HepG2 (cell line): ENCODE measurements at regions not wholly inside any gene's neighbourhood (a gene's known extent, or its start where the extent isn't known, plus 50 kb on each side); places are given as distances from the start of the nearest gene placed in this dataset.

Experiments
- ATAC-seq: fragments of 200-7000 bp; cut with Tn5 transposase; 3 replicates; pipeline ENCODE4 v1.9.1; 2020; ENCODE audit warnings: mild to moderate bottlenecking, moderate library complexity
- BruUV-seq: library from RNA; stranded (reverse); fragments of 400-500 nt; replicated peaks from 2 replicates; lab custom pipeline; 2021; lab: Mats Ljungman, UMichigan
- CTCF ChIA-PET: fragments of 300-600 bp; formaldehyde crosslinking; extraction: SDS; loops from one replicate; lab custom pipeline; 2021; ENCODE audit warnings: low total read pairs, inconsistent platforms, low intra/inter-chr PET ratio; lab: Yijun Ruan, JAX
- POLR2A ChIA-PET: fragments of 350-600 bp; sonication (Branson Sonifier 250); formaldehyde crosslinking; loops from one replicate; lab custom pipeline; 2020; ENCODE audit warnings: antibody characterized with exemption, inconsistent platforms; lab: Yijun Ruan, JAX
- DNase-seq: peaks from one replicate; pipeline ENCODE4 v3.0.0-alpha.2; 2015; ENCODE audit warnings: low spot score
- FAIRE-seq: peaks from 3 replicates; lab custom pipeline; 2011; peaks lifted over from hg19 to GRCh38; lab: Jason Lieb, UNC
- H2AFZ ChIP-seq: one replicate; pipeline ENCODE4 v1.6.1; 2011; ENCODE audit warnings: low read length, inconsistent platforms
- H3K27ac ChIP-seq: fragments of 300-600 bp; 3 replicates; pipeline ENCODE4 v1.8.0; 2011; ENCODE audit warnings: mixed run types, mild to moderate bottlenecking, mixed read lengths, low read length, inconsistent platforms; ENCODE audit not compliant: insufficient read depth; ENCODE audit errors: extremely low read length
- H3K27me3 ChIP-seq, 2 experiments: fragments of 200-600 bp in 1 of 2; 2 replicates in 1 of 2; 3 replicates in 1 of 2; pipeline versions ENCODE4 v1.6.0 to v1.8.0; 2011; ENCODE audit warnings: low read length in 2 of 2, mild to moderate bottlenecking in 2 of 2, moderate library complexity in 2 of 2, inconsistent platforms in 1 of 2; ENCODE audit not compliant: insufficient read depth in 2 of 2, control insufficient read depth in 1 of 2
- H3K36me3 ChIP-seq, 2 experiments: fragments of 200-600 bp in 1 of 2; replicated peaks in 1 of 2; 2 replicates in 1 of 2; 3 replicates in 1 of 2; pipeline versions ENCODE4 v1.5.1 to v1.8.0; 2011; ENCODE audit warnings: low read length in 2 of 2, inconsistent platforms in 1 of 2; ENCODE audit not compliant: insufficient read depth in 2 of 2, control insufficient read depth in 1 of 2
- H3K4me1 ChIP-seq: 2 replicates; pipeline ENCODE4 v1.5.1; 2012; ENCODE audit warnings: low read length, inconsistent platforms; ENCODE audit not compliant: insufficient read depth
- H3K4me2 ChIP-seq: 2 replicates; pipeline ENCODE4 v1.6.0; 2011; ENCODE audit warnings: low read depth, low read length, inconsistent platforms
- H3K4me3 ChIP-seq, 3 experiments: fragments of 200-600 bp in 1 of 3; sonication (generic), shearing (Covaris generic) in 1 of 3; replicated peaks in 1 of 3; 2 replicates each; pipeline ENCODE4 v1.5.1; 2011 to 2016; ENCODE audit warnings: low read length in 3 of 3, inconsistent platforms in 2 of 3, low read depth in 2 of 3, mild to moderate bottlenecking in 2 of 3, control low read depth in 1 of 3, mixed read lengths in 1 of 3; ENCODE audit not compliant: insufficient read depth in 1 of 3
- H3K79me2 ChIP-seq: one replicate; pipeline ENCODE4 v1.6.1; 2011; ENCODE audit warnings: low read length, inconsistent platforms; ENCODE audit not compliant: insufficient read depth
- H3K9ac ChIP-seq: 2 replicates; pipeline ENCODE4 v1.6.0; 2011; ENCODE audit warnings: mild to moderate bottlenecking, low read depth, low read length, inconsistent platforms; ENCODE audit not compliant: insufficient read depth
- H3K9me3 ChIP-seq: 2 replicates; pipeline ENCODE4 v1.5.1; 2012; ENCODE audit warnings: mild to moderate bottlenecking, low read length
- H4K20me1 ChIP-seq: 2 replicates; pipeline ENCODE4 v1.6.0; 2011; ENCODE audit warnings: inconsistent platforms, mild to moderate bottlenecking, low read length, moderate library complexity; ENCODE audit not compliant: insufficient read depth
- AGO2 ChIP-seq: fragments of 200-400 bp; formaldehyde crosslinking; optimal IDR thresholded peaks from 2 replicates; pipeline ENCODE3; 2017; ENCODE audit warnings: mild to moderate bottlenecking, low read depth, low read length, moderate library complexity
- AKNA ChIP-seq: sonication (generic); formaldehyde crosslinking; IDR thresholded peaks from 2 replicates; pipeline ENCODE4 v1.4.0; 2020; ENCODE audit warnings: missing genetic modification reagents, borderline replicate concordance
- FOXK2 ChIP-seq: fragments of 450-650 bp; IDR thresholded peaks from 2 replicates; pipeline ENCODE4 v1.6.1; 2016
- GMEB2 ChIP-seq: IDR thresholded peaks from 2 replicates; pipeline ENCODE4 v1.6.1; 2016; ENCODE audit warnings: missing biosample characterization, missing genetic modification reagents, low read depth
- IKZF4 ChIP-seq: sonication (generic); formaldehyde crosslinking; IDR thresholded peaks from 2 replicates; pipeline ENCODE4 v1.5.1; 2020; ENCODE audit warnings: borderline replicate concordance, mild to moderate bottlenecking, low read depth, missing genetic modification reagents; ENCODE audit errors: not compliant biosample characterization
- MAX ChIP-seq: IDR thresholded peaks from 2 replicates; pipeline ENCODE4 v1.6.1; 2012; ENCODE audit warnings: inconsistent platforms
- SKIL ChIP-seq: sonication (generic); formaldehyde crosslinking; IDR thresholded peaks from 2 replicates; pipeline ENCODE4 v1.8.0; 2022; ENCODE audit warnings: missing genetic modification reagents, mild to moderate bottlenecking, moderate library complexity, borderline replicate concordance
- SMARCC2 ChIP-seq: fragments of 450-650 bp; IDR thresholded peaks from 2 replicates; pipeline ENCODE4 v1.6.1; 2017; ENCODE audit warnings: antibody characterized with exemption, mild to moderate bottlenecking
- TBL1XR1 ChIP-seq: fragments of 150-350 bp; IDR thresholded peaks from 2 replicates; pipeline ENCODE4 v1.6.1; 2014; ENCODE audit warnings: borderline replicate concordance, low read length; ENCODE audit not compliant: partially characterized antibody
- ZNF280B ChIP-seq: sonication (generic); formaldehyde crosslinking; IDR thresholded peaks from 2 replicates; pipeline ENCODE4 v1.5.0; 2020; ENCODE audit warnings: missing genetic modification reagents, mild to moderate bottlenecking, borderline replicate concordance
- ZNF558 ChIP-seq: sonication (generic); formaldehyde crosslinking; IDR thresholded peaks from 2 replicates; pipeline ENCODE4 v1.9.0; 2022; ENCODE audit warnings: mild to moderate bottlenecking, missing genetic modification reagents, borderline replicate concordance
- ZNF850 ChIP-seq: sonication (generic); formaldehyde crosslinking; conservative IDR thresholded peaks from 2 replicates; pipeline ENCODE4 v1.9.0; 2021; ENCODE audit warnings: mild to moderate bottlenecking, missing genetic modification reagents
- WGBS: methylation state at CpG from one replicate; pipeline ENCODE4 v1.1.6; 2017; ENCODE audit warnings: low lambda C conversion rate; 5-methylcytosine and 5-hydroxymethylcytosine counted together
- in situ Hi-C: cut with HindIII; loops from 2 replicates; pipeline ENCODE4 v1.10.0; 2017; ENCODE audit warnings: low pct_unique_long_range_greater_than_20kb; ENCODE audit not compliant: extremely low pct_ligation_motif_present
- intact Hi-C: fragments of 100-400 bp; cut with micrococcal nuclease; formaldehyde crosslinking; loops from one replicate; pipeline ENCODE4 v1.10.0; 2022; ENCODE audit not compliant: unreplicated experiment

GRCh38 chr15:67977414-67978089 lies 76.6 kb upstream of the PIAS1 start:
- H3K27ac ChIP-seq, result no peak overlapping the region
- intact Hi-C loops, result no loop called here

More at GRCh38 chr15:67977414-67978089, 76.6 kb upstream of the PIAS1 start:
- Histone ChIP-seq H4K20me1 (no peaks in the 10 kb centered on the region), H3K4me2 (no peak overlapping the region)
- DNase-seq, result no peak
- no TSS peak for BruUV-seq
- CTCF ChIA-PET, result no interaction called here
- TF ChIP-seq IKZF4 (CRISPR knock-in tag), result no peak
- no peak for TF ChIP-seq SMARCC2
- no peak for TF ChIP-seq MAX
- TF ChIP-seq FOXK2, result no peak
- TF ChIP-seq ZNF850, result no peak
- TF ChIP-seq AGO2, result no peak
- TF ChIP-seq GMEB2 (CRISPR knock-in tag), result no peak
- no peak for TF ChIP-seq SKIL
- TF ChIP-seq ZNF280B, result no peak
- no peak for TF ChIP-seq ZNF558 (CRISPR knock-in tag)
- TF ChIP-seq TBL1XR1, result no peak
- no peak for TF ChIP-seq AKNA (CRISPR knock-in tag)
- TF ChIP-seq, all 625 proteins: peak for 0
- POLR2A ChIA-PET, result no interaction called here
- ATAC-seq (no peak), FAIRE-seq (no peak)
- Histone ChIP-seq H3K9ac (no peak overlapping the region), H3K4me3 (no peak overlapping the region), H3K9me3 (no peaks in the 10 kb centered on the region), H2AFZ (no peak overlapping the region), H3K27me3 (no peaks in the 10 kb centered on the region), H3K79me2 (no peaks in the 10 kb centered on the region), H3K36me3 (no peaks in the 10 kb centered on the region), H3K4me1 (no peaks in the 10 kb centered on the region)
- in situ Hi-C loops, result no loop called here
- 58% methylated on average over 3 of the region's 3 CpGs for WGBS
